H1 (cell line): ENCODE measurements at regions not wholly inside any gene's neighbourhood (a gene's known extent, or its start where the extent isn't known, plus 50 kb on each side); places are given as distances from the start of the nearest gene placed in this dataset.

Experiments
- JUN ChIP-seq: IDR thresholded peaks from 2 replicates; pipeline ENCODE4 v1.6.1; 2011; ENCODE audit warnings: low read depth, mild to moderate bottlenecking, improper control_type of control experiment, low read length
- SP4 ChIP-seq: IDR thresholded peaks from 2 replicates; pipeline ENCODE4 v1.6.1; 2012; ENCODE audit warnings: low read length, inconsistent platforms

GRCh38 chr3:190988102-190988501, 125.6 kb upstream of the GMNC start (continued):
- TF ChIP-seq JUN = no peak
- TF ChIP-seq SP4 = no peak
- TF ChIP-seq, all 59 proteins: peak for 0
